Lower lobe of right lung (tissue), 2 donors: ENCODE measurements at regions not wholly inside any gene's neighbourhood (a gene's known extent, or its start where the extent isn't known, plus 50 kb on each side); places are given as distances from the start of the nearest gene placed in this dataset.
"Not testable (repeated sequence)": the region's sequence is repeated elsewhere in the genome, so short reads cannot be mapped to it uniquely, and the experiment has no call there.

ENCODE experiments used
- ATAC-seq, 2 donors: fragments of 200-7000 bp; cut with Tn5 transposase; one replicate each; pipeline ENCODE4 v1.9.1; 2020 to 2022; ENCODE audit warnings: mild to moderate bottlenecking in 2 of 2, moderate library complexity in 2 of 2
- DNase-seq: peaks from one replicate; pipeline ENCODE4 v3.0.0-alpha.2; 2020
- H3K27ac ChIP-seq: fragments of 200-600 bp; one replicate; pipeline ENCODE4 v1.8.0; 2022
- H3K27me3 ChIP-seq: fragments of 200-600 bp; one replicate; pipeline ENCODE4 v1.8.0; 2022; ENCODE audit warnings: low read depth
- H3K36me3 ChIP-seq: fragments of 200-600 bp; one replicate; pipeline ENCODE4 v1.8.0; 2022; ENCODE audit warnings: mild to moderate bottlenecking
- H3K4me1 ChIP-seq: fragments of 200-600 bp; one replicate; pipeline ENCODE4 v1.8.0; 2022
- H3K4me3 ChIP-seq: fragments of 200-600 bp; one replicate; pipeline ENCODE4 v1.8.0; 2022; ENCODE audit warnings: mild to moderate bottlenecking
- H3K9me3 ChIP-seq: fragments of 200-600 bp; one replicate; pipeline ENCODE4 v1.8.0; 2022
- intact Hi-C: fragments of 100-400 bp; cut with DNase I; formaldehyde crosslinking; loops from one replicate; pipeline ENCODE4 v1.11.0; 2022
- TF ChIP-seq, protein P1 (sequence below): fragments of 200-600 bp; IDR thresholded peaks from one replicate; pipeline ENCODE4 v1.8.0; 2022; ENCODE audit warnings: antibody characterized with exemption, mild to moderate bottlenecking
- donor health status: DM: no; HTN: yes; CAD: no; lungs with severe emphysema.

DNA sequence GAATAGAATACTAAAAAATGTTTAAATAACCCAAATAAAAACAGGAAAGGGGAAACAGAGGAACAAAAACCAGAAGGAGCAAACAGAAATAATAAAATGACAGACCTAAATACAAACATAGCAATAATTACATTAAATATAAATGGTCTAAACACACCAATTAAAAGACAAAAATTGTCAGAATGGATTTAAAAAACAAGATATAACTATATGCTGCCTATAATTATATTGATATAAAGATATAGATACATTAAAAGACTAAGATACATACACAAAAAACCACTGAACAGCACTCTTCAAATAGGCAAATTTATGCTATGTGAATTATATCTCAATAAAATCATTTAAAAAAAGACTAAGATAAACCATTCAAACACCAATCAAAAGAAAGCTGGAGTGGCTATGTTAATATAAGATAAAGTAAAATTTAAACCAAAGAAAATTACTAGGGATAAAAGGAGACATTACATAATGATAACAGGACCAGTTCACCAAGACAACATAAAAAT, 168.9 kb downstream of the SMAD6 start:
- no peak overlapping the region for H3K27ac ChIP-seq
- TF ChIP-seq, protein P1, sequence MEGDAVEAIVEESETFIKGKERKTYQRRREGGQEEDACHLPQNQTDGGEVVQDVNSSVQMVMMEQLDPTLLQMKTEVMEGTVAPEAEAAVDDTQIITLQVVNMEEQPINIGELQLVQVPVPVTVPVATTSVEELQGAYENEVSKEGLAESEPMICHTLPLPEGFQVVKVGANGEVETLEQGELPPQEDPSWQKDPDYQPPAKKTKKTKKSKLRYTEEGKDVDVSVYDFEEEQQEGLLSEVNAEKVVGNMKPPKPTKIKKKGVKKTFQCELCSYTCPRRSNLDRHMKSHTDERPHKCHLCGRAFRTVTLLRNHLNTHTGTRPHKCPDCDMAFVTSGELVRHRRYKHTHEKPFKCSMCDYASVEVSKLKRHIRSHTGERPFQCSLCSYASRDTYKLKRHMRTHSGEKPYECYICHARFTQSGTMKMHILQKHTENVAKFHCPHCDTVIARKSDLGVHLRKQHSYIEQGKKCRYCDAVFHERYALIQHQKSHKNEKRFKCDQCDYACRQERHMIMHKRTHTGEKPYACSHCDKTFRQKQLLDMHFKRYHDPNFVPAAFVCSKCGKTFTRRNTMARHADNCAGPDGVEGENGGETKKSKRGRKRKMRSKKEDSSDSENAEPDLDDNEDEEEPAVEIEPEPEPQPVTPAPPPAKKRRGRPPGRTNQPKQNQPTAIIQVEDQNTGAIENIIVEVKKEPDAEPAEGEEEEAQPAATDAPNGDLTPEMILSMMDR: no peak
- intact Hi-C loops: no loop called here
- H3K4me3 ChIP-seq: no peak overlapping the region
- DNase-seq (no peak), ATAC-seq (no peak)
- H3K36me3 ChIP-seq: no peaks in the 10 kb centered on the region
- no peaks in the 10 kb centered on the region for H3K9me3 ChIP-seq
- H3K27me3 ChIP-seq: no peaks in the 10 kb centered on the region
- peaks cover under 1% of the 10 kb centered on the region for H3K4me1 ChIP-seq

DNA sequence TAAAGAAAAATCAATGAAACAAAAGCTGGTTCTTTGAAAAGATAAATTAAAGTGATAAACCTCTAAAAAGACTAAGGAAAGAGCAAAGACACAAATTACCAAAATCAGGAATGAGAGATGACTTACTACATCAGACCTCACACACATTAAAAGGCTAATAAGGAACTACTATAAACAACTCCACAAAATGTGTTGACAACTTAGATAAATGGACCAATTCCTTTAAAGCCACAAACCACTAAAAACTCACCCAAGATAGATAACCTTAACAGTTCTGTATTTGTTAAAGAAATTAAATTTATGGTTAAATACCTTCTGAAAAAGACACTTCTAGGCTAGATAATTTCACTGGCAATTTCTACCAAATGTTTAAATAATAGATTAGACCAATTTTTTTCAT, 170.4 kb downstream of the SMAD6 start:
- Histone ChIP-seq H3K4me3 (no peak overlapping the region), H3K9me3 (no peaks in the 10 kb centered on the region), H3K4me1 (peaks cover under 1% of the 10 kb centered on the region), H3K27ac (no peak overlapping the region), H3K27me3 (no peaks in the 10 kb centered on the region), H3K36me3 (no peaks in the 10 kb centered on the region)
- DNase-seq: no peak
- no peak for ATAC-seq
- TF ChIP-seq, protein P1: no peak
- intact Hi-C loops: no loop called here

DNA sequence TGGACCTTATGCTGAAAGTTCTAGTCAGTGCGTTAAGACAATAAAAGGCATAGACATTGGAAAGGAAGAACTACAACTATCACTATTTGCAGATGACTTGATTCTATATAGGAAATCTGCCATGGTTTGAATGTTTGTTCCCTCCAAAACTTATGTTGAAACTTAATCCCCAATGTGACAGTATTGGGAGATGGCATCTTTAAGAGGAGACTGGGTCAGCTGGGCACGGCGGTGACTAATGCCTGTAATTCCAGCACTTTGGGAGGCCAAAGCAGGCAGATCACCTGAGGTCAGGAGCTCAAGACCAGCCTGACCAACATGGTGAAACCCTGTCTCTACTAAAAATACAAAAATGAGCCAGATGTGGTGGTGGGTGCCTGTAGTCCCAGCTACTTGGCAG, 171.3 kb downstream of the SMAD6 start:
- DNase-seq, H3K27ac ChIP-seq, H3K9me3 ChIP-seq, H3K4me1 ChIP-seq, H3K27me3 ChIP-seq, H3K36me3 ChIP-seq, H3K4me3 ChIP-seq, intact Hi-C loops, ATAC-seq: not testable (repeated sequence)

DNA sequence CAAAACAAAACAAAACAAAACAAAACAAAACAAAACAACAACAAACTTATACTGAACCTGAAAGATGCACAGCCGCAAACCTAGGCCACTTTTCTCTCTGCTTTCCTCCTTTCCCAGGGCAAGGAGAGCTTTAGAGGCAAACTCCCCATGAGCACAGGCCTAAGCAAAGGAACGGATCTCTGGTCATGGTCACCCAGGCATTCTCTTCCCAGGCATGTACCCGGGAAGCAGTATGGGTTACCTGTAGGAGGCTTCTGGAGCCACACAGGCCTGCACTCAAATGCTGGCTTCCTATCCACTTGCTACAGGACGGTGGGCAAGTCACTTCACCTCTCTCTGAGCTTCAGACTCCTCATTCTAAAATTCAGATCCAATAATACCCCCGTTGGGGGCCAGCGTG, 171.8 kb downstream of the SMAD6 start:
- DNase-seq (no peak), ATAC-seq (no peak)
- peaks cover 10% of the 10 kb centered on the region for H3K4me1 ChIP-seq
- intact Hi-C loops: no loop called here
- TF ChIP-seq, protein P1: no peak
- H3K4me3 ChIP-seq: no peak overlapping the region
- H3K9me3 ChIP-seq: no peaks in the 10 kb centered on the region
- no peak overlapping the region for H3K27ac ChIP-seq
- no peaks in the 10 kb centered on the region for H3K36me3 ChIP-seq
- H3K27me3 ChIP-seq: no peaks in the 10 kb centered on the region

DNA sequence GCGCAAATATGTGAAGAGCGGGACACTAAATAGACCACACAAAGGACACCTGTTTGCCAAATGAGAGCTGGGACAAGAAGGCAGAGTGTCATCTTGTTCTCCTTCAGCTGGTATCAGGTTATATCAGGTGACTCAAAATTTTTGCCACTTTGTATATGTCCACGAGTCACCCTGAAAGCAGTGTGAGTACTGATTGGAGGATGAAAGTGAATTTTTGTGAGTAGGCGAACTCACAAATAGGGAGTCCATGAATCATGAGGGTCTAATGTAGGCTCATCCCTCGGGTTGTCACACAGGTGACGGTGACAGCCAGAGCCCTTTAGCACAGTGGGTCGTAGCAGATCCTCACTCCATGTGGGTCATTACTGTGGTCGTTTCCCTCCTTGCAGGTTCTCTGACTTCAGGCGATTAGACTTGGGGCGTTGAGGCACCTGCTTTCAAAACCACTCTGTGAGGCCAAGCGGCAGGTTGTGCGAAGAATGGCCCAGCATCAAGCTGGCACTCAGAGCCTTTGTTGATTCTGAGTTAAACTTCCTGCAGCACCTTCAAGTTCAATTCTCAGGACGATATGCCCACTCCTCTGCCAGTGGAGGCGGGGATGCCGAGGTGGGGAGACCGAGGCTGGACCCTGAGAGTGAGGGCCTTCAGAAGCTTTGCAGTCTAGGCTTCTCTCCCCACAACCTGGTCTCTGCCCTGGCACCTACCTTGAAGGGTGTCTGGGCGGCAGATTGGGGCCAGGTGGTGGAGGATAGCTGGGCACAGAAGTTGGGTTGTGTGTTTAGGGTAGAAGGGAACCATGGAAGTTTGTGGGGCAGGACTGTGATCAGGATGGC, 173.8 kb downstream of the SMAD6 start:
- no peak overlapping the region for H3K4me3 ChIP-seq
- H3K27me3 ChIP-seq: no peaks in the 10 kb centered on the region
- DNase-seq: no peak
- no peak for ATAC-seq
- intact Hi-C loops: no loop called here
- no peaks in the 10 kb centered on the region for H3K36me3 ChIP-seq
- TF ChIP-seq, protein P1: no peak
- peaks cover 10% of the 10 kb centered on the region for H3K4me1 ChIP-seq
- H3K9me3 ChIP-seq: no peaks in the 10 kb centered on the region
- H3K27ac ChIP-seq: no peak overlapping the region

DNA sequence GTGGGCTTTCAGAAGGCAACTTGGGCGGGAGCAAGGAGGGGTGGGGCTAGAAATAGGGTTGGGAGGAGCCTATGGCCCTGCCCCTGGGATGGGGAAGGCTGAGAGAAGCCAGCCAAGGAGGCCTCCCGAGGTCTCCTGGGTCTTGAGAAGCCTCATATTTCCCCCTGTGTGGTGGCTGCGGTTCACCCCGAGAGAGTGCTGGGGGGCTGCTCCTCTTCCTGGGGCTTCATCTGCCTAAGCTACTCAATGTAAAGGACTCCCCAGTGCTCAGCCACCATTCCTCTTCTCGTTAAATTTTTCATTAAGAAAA, 174.3 kb downstream of the SMAD6 start:
- ATAC-seq: no peak
- Histone ChIP-seq H3K36me3 (no peaks in the 10 kb centered on the region), H3K27me3 (no peaks in the 10 kb centered on the region), H3K9me3 (no peaks in the 10 kb centered on the region), H3K4me1 (peaks cover 10% of the 10 kb centered on the region), H3K4me3 (no peak overlapping the region), H3K27ac (no peak overlapping the region)
- intact Hi-C loops: no loop called here
- DNase-seq: no peak
- TF ChIP-seq, protein P1: no peak
